CD8-positive, alpha-beta memory T cell (primary cell): ENCODE measurements at regions not wholly inside any gene's neighbourhood (a gene's known extent, or its start where the extent isn't known, plus 50 kb on each side); places are given as distances from the start of the nearest gene placed in this dataset.

Experiments
- CTCF ChIA-PET: fragments of 350-600 bp; sonication (Branson Sonifier 250); formaldehyde crosslinking; loops from one replicate; lab custom pipeline; 2021; ENCODE audit warnings: antibody characterized with exemption; lab: Charles Lee
- POLR2A ChIA-PET: fragments of 350-600 bp; sonication (Branson Sonifier 250); formaldehyde crosslinking; loops from one replicate; lab custom pipeline; 2021; ENCODE audit warnings: antibody characterized with exemption; lab: Charles Lee
- DNase-seq, 5 donors: peaks; one replicate each; pipeline versions ENCODE4 v3.0.0 to v3.0.0-alpha.2; 2020 to 2022; ENCODE audit warnings: mixed read lengths in 1 of 5
- H3K27ac ChIP-seq: one replicate; pipeline ENCODE4 v1.7.0; 2013; ENCODE audit warnings: low read depth, mild to moderate bottlenecking, low read length, moderate library complexity
- H3K27me3 ChIP-seq: 2 replicates; pipeline ENCODE4 v1.7.0; 2013; ENCODE audit warnings: low read length, mild to moderate bottlenecking; ENCODE audit not compliant: insufficient read depth, poor library complexity, severe bottlenecking
- H3K36me3 ChIP-seq: 2 replicates; pipeline ENCODE4 v1.7.0; 2013; ENCODE audit warnings: mild to moderate bottlenecking, low read length, moderate library complexity; ENCODE audit not compliant: insufficient read depth
- H3K4me1 ChIP-seq: 2 replicates; pipeline ENCODE4 v1.7.0; 2013; ENCODE audit warnings: mild to moderate bottlenecking, low read length, moderate library complexity; ENCODE audit not compliant: insufficient read depth
- H3K4me3 ChIP-seq: 2 replicates; pipeline ENCODE4 v1.7.0; 2013; ENCODE audit warnings: mild to moderate bottlenecking, low read length
- H3K9me3 ChIP-seq: 2 replicates; pipeline ENCODE4 v1.7.0; 2013; ENCODE audit warnings: mild to moderate bottlenecking, low read length
- H3K27ac Mint-ChIP-seq, 8 donors: one replicate each; pipeline ENCODE4 v1.8.0; 2020 to 2021; ENCODE audit warnings: mixed read lengths in 8 of 8, mild to moderate bottlenecking in 6 of 8, inconsistent platforms in 3 of 8, moderate library complexity in 3 of 8
- H3K27me3 Mint-ChIP-seq, 2 donors: one replicate each; pipeline ENCODE4 v1.8.0; 2020 to 2021; ENCODE audit warnings: mixed read lengths in 2 of 2, mild to moderate bottlenecking in 1 of 2, moderate library complexity in 1 of 2
- H3K36me3 Mint-ChIP-seq, 3 donors: one replicate each; pipeline ENCODE4 v1.8.0; 2020 to 2021; ENCODE audit warnings: mixed read lengths in 3 of 3, inconsistent platforms in 1 of 3, mild to moderate bottlenecking in 1 of 3
- H3K4me1 Mint-ChIP-seq, 3 donors: one replicate each; pipeline ENCODE4 v1.8.0; 2020 to 2021; ENCODE audit warnings: mixed read lengths in 3 of 3, inconsistent platforms in 1 of 3, mild to moderate bottlenecking in 1 of 3
- H3K4me3 Mint-ChIP-seq, 7 donors: one replicate each; pipeline ENCODE4 v1.8.0; 2020 to 2021; ENCODE audit warnings: mixed read lengths in 7 of 7, mild to moderate bottlenecking in 6 of 7, moderate library complexity in 4 of 7, inconsistent platforms in 2 of 7
- H3K9me3 Mint-ChIP-seq, 5 donors: one replicate each; pipeline ENCODE4 v1.8.0; 2020 to 2022; ENCODE audit warnings: mixed read lengths in 5 of 5, mild to moderate bottlenecking in 3 of 5, moderate library complexity in 2 of 5, inconsistent platforms in 1 of 5

GRCh38 chr21:29470397-29470796 is 171.7 kb downstream of the BACH1 start:
- H3K4me1 Mint-ChIP-seq = peaks cover 0 to 9% (median 0%) of the 10 kb centered on the region in 3 donors
- ChIA-PET CTCF (no interaction called here), POLR2A (no interaction called here)
- no peaks in the 10 kb centered on the region for H3K9me3 ChIP-seq
- no peak for DNase-seq
- H3K27ac ChIP-seq = no peak overlapping the region
- no peaks in the 10 kb centered on the region for H3K9me3 Mint-ChIP-seq
- no peak overlapping the region for H3K27ac Mint-ChIP-seq
- H3K36me3 ChIP-seq = no peaks in the 10 kb centered on the region
- H3K27me3 Mint-ChIP-seq = peaks cover 0 to 5% of the 10 kb centered on the region in 2 donors
- no peaks in the 10 kb centered on the region for H3K27me3 ChIP-seq
- H3K4me1 ChIP-seq = no peaks in the 10 kb centered on the region
- H3K4me3 Mint-ChIP-seq = no peak overlapping the region
- peaks cover 0 to 3% (median 2%) of the 10 kb centered on the region in 3 donors for H3K36me3 Mint-ChIP-seq
- no peak overlapping the region for H3K4me3 ChIP-seq

GRCh38 chr21:29473808-29474207 is 175.1 kb downstream of the BACH1 start:
- POLR2A ChIA-PET = no interaction called here
- H3K9me3 ChIP-seq = no peaks in the 10 kb centered on the region
- Mint-ChIP-seq H3K27me3 (peaks cover 0 to 2% of the 10 kb centered on the region in 2 donors), H3K36me3 (peaks cover 0 to 5% (median 0%) of the 10 kb centered on the region in 3 donors), H3K27ac (no peak overlapping the region), H3K4me1 (peaks cover 1 to 22% (median 4%) of the 10 kb centered on the region in 3 donors), H3K9me3 (no peaks in the 10 kb centered on the region), H3K4me3 (no peak overlapping the region)
- H3K27ac ChIP-seq = no peak overlapping the region
- peaks cover 5% of the 10 kb centered on the region for H3K4me1 ChIP-seq
- no peak for DNase-seq
- CTCF ChIA-PET = no interaction called here
- H3K27me3 ChIP-seq = no peaks in the 10 kb centered on the region
- H3K4me3 ChIP-seq = no peak overlapping the region
- no peaks in the 10 kb centered on the region for H3K36me3 ChIP-seq

DNA sequence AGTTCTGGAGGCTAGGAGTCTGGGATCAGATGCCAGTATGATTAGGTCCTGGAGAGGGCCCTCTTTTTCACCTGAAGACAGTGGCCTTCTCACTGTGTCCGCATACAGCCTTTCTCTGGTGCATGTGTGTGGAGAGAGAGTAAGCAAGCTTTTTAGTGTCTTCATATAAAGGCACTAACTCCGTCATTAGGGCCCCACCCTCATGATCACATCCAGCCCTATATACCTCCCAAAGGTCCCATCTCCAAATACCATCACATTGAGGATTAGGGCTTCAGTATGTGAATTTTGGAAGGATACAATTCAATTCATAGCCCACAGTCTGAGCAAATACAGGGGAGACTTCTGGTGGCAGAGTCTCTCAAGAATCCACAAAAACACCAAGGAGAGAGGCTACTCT is 176.6 kb downstream of the BACH1 start:
- DNase-seq = no peak
- Mint-ChIP-seq H3K4me1 (peaks cover 1 to 19% (median 4%) of the 10 kb centered on the region in 3 donors), H3K27ac (no peak overlapping the region), H3K27me3 (peaks cover 0 to under 1% of the 10 kb centered on the region in 2 donors), H3K36me3 (peaks cover 0 to 5% (median 0%) of the 10 kb centered on the region in 3 donors), H3K9me3 (no peaks in the 10 kb centered on the region), H3K4me3 (no peak overlapping the region)
- Histone ChIP-seq H3K27ac (no peak overlapping the region), H3K4me1 (peaks cover 5% of the 10 kb centered on the region), H3K27me3 (no peaks in the 10 kb centered on the region), H3K36me3 (no peaks in the 10 kb centered on the region), H3K4me3 (no peak overlapping the region), H3K9me3 (no peaks in the 10 kb centered on the region)
- ChIA-PET CTCF (interaction anchor here (1.2 to 1.4 kb wide), 3 partner anchors 9 to 387 kb away, joined by 3 to 5 read pairs (median 3); no protein-coding TSS in a partner anchor), POLR2A (no interaction called here)

DNA sequence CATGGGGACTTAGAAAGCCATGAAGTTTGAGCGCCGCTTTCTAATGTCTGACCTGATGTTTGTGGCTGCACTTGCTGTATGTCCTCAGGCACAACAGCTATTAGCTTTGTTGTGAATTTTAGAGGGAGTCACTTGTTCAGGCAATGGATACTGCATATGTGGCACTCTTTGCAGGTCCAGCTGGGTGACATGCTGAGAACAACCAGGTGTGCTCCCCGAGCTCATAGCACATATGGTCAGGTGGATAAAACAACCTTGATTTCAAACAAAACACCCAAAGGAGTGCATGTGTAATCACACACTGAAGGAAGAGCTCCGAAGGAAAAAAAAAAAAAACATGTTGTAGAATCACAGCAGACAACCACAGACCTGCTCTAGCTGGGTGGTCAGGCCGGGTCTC is 178.6 kb downstream of the BACH1 start:
- H3K27me3 Mint-ChIP-seq = no peaks in the 10 kb centered on the region
- Histone ChIP-seq H3K27ac (no peak overlapping the region), H3K9me3 (no peaks in the 10 kb centered on the region), H3K27me3 (no peaks in the 10 kb centered on the region), H3K4me1 (peaks cover 5% of the 10 kb centered on the region), H3K36me3 (no peaks in the 10 kb centered on the region), H3K4me3 (no peak overlapping the region)
- no peak overlapping the region for H3K27ac Mint-ChIP-seq
- H3K4me1 Mint-ChIP-seq = peaks cover 1 to 12% (median 4%) of the 10 kb centered on the region in 3 donors
- no peak overlapping the region for H3K4me3 Mint-ChIP-seq
- CTCF ChIA-PET = interaction anchor here (1.1 kb wide), 1 partner anchor 22 kb away, joined by 3 read pairs; no protein-coding TSS in a partner anchor
- no peaks in the 10 kb centered on the region for H3K9me3 Mint-ChIP-seq
- H3K36me3 Mint-ChIP-seq = peaks cover 0 to 4% (median 2%) of the 10 kb centered on the region in 3 donors
- DNase-seq = no peak
- POLR2A ChIA-PET = no interaction called here

- ChIA-PET CTCF (interaction anchor here (1.1 kb wide), 1 partner anchor 22 kb away, joined by 3 read pairs; no protein-coding TSS in a partner anchor), POLR2A (no interaction called here)
- H3K27ac Mint-ChIP-seq = no peak overlapping the region
- H3K36me3 Mint-ChIP-seq = peaks cover 0 to 4% (median 2%) of the 10 kb centered on the region in 3 donors
- peaks cover 5% of the 10 kb centered on the region for H3K4me1 ChIP-seq
- no peaks in the 10 kb centered on the region for H3K27me3 Mint-ChIP-seq
- H3K27ac ChIP-seq = no peak overlapping the region
- H3K9me3 Mint-ChIP-seq = no peaks in the 10 kb centered on the region
- H3K4me1 Mint-ChIP-seq = peaks cover 1 to 12% (median 4%) of the 10 kb centered on the region in 3 donors
- no peaks in the 10 kb centered on the region for H3K36me3 ChIP-seq
- H3K4me3 Mint-ChIP-seq = no peak overlapping the region
- H3K9me3 ChIP-seq = no peaks in the 10 kb centered on the region
- no peak for DNase-seq
- no peak overlapping the region for H3K4me3 ChIP-seq
- H3K27me3 ChIP-seq = no peaks in the 10 kb centered on the region
These were observed 179.2 kb downstream of the BACH1 start for GRCh38 chr21:29477941-29478340.

DNA sequence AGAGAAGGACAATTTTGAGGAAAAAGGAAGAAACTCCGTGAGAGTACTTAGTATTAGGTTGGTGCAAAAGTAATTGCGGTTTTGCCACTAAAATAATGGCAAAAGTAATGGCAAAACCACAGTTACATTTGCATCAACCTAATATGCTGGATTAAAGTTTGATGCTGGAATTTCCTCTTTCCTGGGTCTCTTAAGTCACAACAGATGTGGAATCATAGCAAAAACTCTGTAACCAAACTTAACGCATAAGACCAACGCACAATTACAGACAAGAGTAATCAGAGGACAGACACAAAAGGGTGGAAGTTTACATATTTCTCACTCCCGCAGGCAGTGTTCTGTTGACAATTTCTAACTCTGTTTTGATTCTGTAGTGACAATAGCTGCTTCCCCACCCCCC is 182.4 kb downstream of the BACH1 start:
- no peaks in the 10 kb centered on the region for H3K27me3 ChIP-seq
- no peak overlapping the region for H3K27ac Mint-ChIP-seq
- no peaks in the 10 kb centered on the region for H3K9me3 ChIP-seq
- H3K36me3 ChIP-seq = no peaks in the 10 kb centered on the region
- no peak overlapping the region for H3K4me3 ChIP-seq
- peaks cover 0 to 2% of the 10 kb centered on the region in 2 donors for H3K27me3 Mint-ChIP-seq
- H3K4me3 Mint-ChIP-seq = no peak overlapping the region
- POLR2A ChIA-PET = no interaction called here
- H3K4me1 Mint-ChIP-seq = peaks cover 1 to 9% (median 4%) of the 10 kb centered on the region in 3 donors
- peaks cover 0 to 5% (median 0%) of the 10 kb centered on the region in 5 donors for H3K9me3 Mint-ChIP-seq
- H3K27ac ChIP-seq = no peak overlapping the region
- CTCF ChIA-PET = no interaction called here
- H3K4me1 ChIP-seq = peaks cover 5% of the 10 kb centered on the region
- H3K36me3 Mint-ChIP-seq = peaks cover 2 to 10% (median 7%) of the 10 kb centered on the region in 3 donors
- no peak for DNase-seq

DNA sequence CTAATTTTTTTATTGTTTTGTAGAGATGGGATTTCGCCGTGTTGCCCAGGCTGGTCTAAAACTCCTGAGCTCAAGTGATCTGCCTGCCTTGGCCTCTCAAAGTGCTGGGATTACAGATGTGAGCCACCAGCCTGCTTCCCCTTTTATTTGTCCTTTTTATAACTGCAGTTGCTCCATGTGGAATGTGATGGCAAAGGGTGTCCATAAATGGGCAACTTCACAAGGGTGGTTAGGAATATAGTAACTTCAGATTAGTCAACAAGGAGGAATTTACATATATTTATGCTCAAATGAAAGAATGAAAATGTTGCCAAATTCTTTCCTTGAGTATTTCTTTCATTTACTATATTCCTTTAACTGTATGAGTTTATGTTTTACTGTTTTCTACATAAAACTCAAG is 182.9 kb downstream of the BACH1 start:
- H3K27me3 Mint-ChIP-seq = peaks cover 0 to 2% of the 10 kb centered on the region in 2 donors
- no peak overlapping the region for H3K27ac Mint-ChIP-seq
- no peak for DNase-seq
- Histone ChIP-seq H3K9me3 (no peaks in the 10 kb centered on the region), H3K27ac (no peak overlapping the region), H3K4me3 (no peak overlapping the region), H3K36me3 (no peaks in the 10 kb centered on the region), H3K27me3 (no peaks in the 10 kb centered on the region), H3K4me1 (peaks cover 2% of the 10 kb centered on the region)
- ChIA-PET POLR2A (no interaction called here), CTCF (no interaction called here)
- H3K4me3 Mint-ChIP-seq = no peak overlapping the region
- H3K36me3 Mint-ChIP-seq = peaks cover 2 to 10% (median 8%) of the 10 kb centered on the region in 3 donors
- H3K4me1 Mint-ChIP-seq = peaks cover under 1 to 3% (median 2%) of the 10 kb centered on the region in 3 donors
- H3K9me3 Mint-ChIP-seq = peaks cover 0 to 5% (median 0%) of the 10 kb centered on the region in 5 donors

GRCh38 chr21:29486306-29486807 is 187.6 kb downstream of the BACH1 start:
- CTCF ChIA-PET = no interaction called here
- no peak overlapping the region for H3K27ac Mint-ChIP-seq

More at GRCh38 chr21:29486306-29486807, 187.6 kb downstream of the BACH1 start:
- no peak for DNase-seq
- Histone ChIP-seq H3K4me1 (no peaks in the 10 kb centered on the region), H3K4me3 (no peak overlapping the region), H3K36me3 (no peaks in the 10 kb centered on the region), H3K9me3 (no peaks in the 10 kb centered on the region), H3K27me3 (no peaks in the 10 kb centered on the region), H3K27ac (no peak overlapping the region)
- Mint-ChIP-seq H3K27me3 (peaks cover 0 to 2% of the 10 kb centered on the region in 2 donors), H3K9me3 (peaks cover 0 to 5% (median 0%) of the 10 kb centered on the region in 5 donors), H3K4me1 (no peaks in the 10 kb centered on the region), H3K4me3 (no peak overlapping the region), H3K36me3 (peaks cover 0 to 9% (median 8%) of the 10 kb centered on the region in 3 donors)
- POLR2A ChIA-PET = no interaction called here
